ENCODE measurements at regions not wholly inside any gene's neighbourhood (a gene's known extent, or its start where the extent isn't known, plus 50 kb on each side); places are given as distances from the start of the nearest gene placed in this dataset.

DNA sequence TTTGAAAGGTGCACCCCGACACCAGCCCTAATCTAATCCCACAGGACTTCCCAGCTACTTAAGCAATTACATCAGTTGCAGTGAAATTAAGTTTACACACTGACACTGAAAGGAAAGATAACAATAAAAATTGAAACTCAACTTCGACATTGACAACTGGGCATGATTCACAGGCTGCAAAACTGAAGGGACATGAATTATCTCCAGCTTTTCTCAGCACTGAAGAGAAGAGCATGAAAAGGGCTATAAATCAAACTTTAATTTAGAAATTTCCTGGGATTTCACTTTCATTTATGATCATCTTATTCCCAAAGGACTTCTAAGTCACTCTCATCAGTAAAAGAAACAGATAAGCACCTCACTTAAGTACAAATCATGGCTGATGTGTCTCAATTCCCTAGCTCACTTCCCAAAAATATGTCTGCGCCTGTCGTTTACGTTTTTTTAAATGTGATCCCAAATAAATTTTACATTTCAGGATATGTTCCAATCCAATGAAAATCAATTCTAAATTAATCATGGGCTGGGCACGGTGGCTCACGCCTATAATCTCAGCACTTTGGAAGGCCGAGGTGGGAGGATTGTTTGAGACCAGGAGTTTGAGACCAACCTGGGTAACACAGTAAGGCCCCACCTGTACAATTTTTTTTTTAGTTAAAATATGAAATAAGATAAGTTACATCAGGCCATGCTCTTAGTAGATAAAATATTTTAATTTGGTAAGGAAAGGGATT lies 134.4 kb upstream of the TBL1X start:
- H3K4me3 ChIP-seq (ENCODE audit: low read depth, low read length, poor library complexity, severe bottlenecking) = no peak overlapping the region
- H3K9me3 ChIP-seq (ENCODE audit: low read length) = no peaks in the 10 kb centered on the region
- H2AFZ ChIP-seq (ENCODE audit: low read length) = no peak overlapping the region
- H3K9ac ChIP-seq (ENCODE audit: low read length) = no peak overlapping the region
- H3K4me1 ChIP-seq (ENCODE audit: insufficient read depth, low read length, severe bottlenecking) = no peaks in the 10 kb centered on the region
- no peak overlapping the region for H3K27ac ChIP-seq (ENCODE audit: low read depth, low read length, poor library complexity, severe bottlenecking)
- no peak overlapping the region for H3K4me2 ChIP-seq (ENCODE audit: low read length)
- no peaks in the 10 kb centered on the region for H3K36me3 ChIP-seq (ENCODE audit: insufficient read depth, low read length)
- H3F3A ChIP-seq (ENCODE audit: insufficient read depth, low read length) = no peaks in the 10 kb centered on the region
- H3K9me2 ChIP-seq (ENCODE audit: low read depth, low read length) = no peaks in the 10 kb centered on the region
- no peaks in the 10 kb centered on the region for H3K79me2 ChIP-seq (ENCODE audit: insufficient read depth, low read length)
- TF ChIP-seq CTCF (IDR thresholded peaks at IDR 0.05; ENCODE audit: low read length) (no peak), EZH2 (IDR thresholded peaks at IDR 0.05; ENCODE audit: borderline replicate concordance, low read length) (no peak)
- no peaks in the 10 kb centered on the region for H3K27me3 ChIP-seq (ENCODE audit: insufficient read depth, low read length)
- H4K20me1 ChIP-seq (ENCODE audit: insufficient read depth, low read length) = no peaks in the 10 kb centered on the region

- Histone ChIP-seq H3F3A (ENCODE audit: insufficient read depth, low read length) (no peaks in the 10 kb centered on the region), H3K4me1 (ENCODE audit: insufficient read depth, low read length, severe bottlenecking) (peaks cover 11% of the 10 kb centered on the region), H4K20me1 (ENCODE audit: insufficient read depth, low read length) (no peaks in the 10 kb centered on the region), H3K9me2 (ENCODE audit: low read depth, low read length) (no peaks in the 10 kb centered on the region), H3K9me3 (ENCODE audit: low read length) (no peaks in the 10 kb centered on the region), H3K27me3 (ENCODE audit: insufficient read depth, low read length) (no peaks in the 10 kb centered on the region), H2AFZ (ENCODE audit: low read length) (no peak overlapping the region), H3K9ac (ENCODE audit: low read length) (no peak overlapping the region), H3K4me3 (ENCODE audit: low read depth, low read length, poor library complexity, severe bottlenecking) (no peak overlapping the region), H3K4me2 (ENCODE audit: low read length) (no peak overlapping the region), H3K79me2 (ENCODE audit: insufficient read depth, low read length) (no peaks in the 10 kb centered on the region), H3K36me3 (ENCODE audit: insufficient read depth, low read length) (no peaks in the 10 kb centered on the region), H3K27ac (ENCODE audit: low read depth, low read length, poor library complexity, severe bottlenecking) (no peak overlapping the region)
- TF ChIP-seq EZH2 (IDR thresholded peaks at IDR 0.05; ENCODE audit: borderline replicate concordance, low read length) (no peak), CTCF (IDR thresholded peaks at IDR 0.05; ENCODE audit: low read length) (no peak)
Observed at GRCh38 chrX:9333873-9334560, 130.8 kb upstream of the TBL1X start.

- H2AFZ ChIP-seq (ENCODE audit: low read length) = no peak overlapping the region
- no peaks in the 10 kb centered on the region for H4K20me1 ChIP-seq (ENCODE audit: insufficient read depth, low read length)
- H3F3A ChIP-seq (ENCODE audit: insufficient read depth, low read length) = no peaks in the 10 kb centered on the region
- H3K27me3 ChIP-seq (ENCODE audit: insufficient read depth, low read length) = no peaks in the 10 kb centered on the region
- H3K9me3 ChIP-seq (ENCODE audit: low read length) = no peaks in the 10 kb centered on the region
- no peak overlapping the region for H3K9ac ChIP-seq (ENCODE audit: low read length)
- no peak overlapping the region for H3K4me2 ChIP-seq (ENCODE audit: low read length)
- H3K9me2 ChIP-seq (ENCODE audit: low read depth, low read length) = no peaks in the 10 kb centered on the region
- H3K4me1 ChIP-seq (ENCODE audit: insufficient read depth, low read length, severe bottlenecking) = peaks cover 21% of the 10 kb centered on the region
- H3K79me2 ChIP-seq (ENCODE audit: insufficient read depth, low read length) = no peaks in the 10 kb centered on the region
- no peak overlapping the region for H3K27ac ChIP-seq (ENCODE audit: low read depth, low read length, poor library complexity, severe bottlenecking)
- no peak for TF ChIP-seq CTCF (IDR thresholded peaks at IDR 0.05; ENCODE audit: low read length)
- no peak overlapping the region for H3K4me3 ChIP-seq (ENCODE audit: low read depth, low read length, poor library complexity, severe bottlenecking)
- H3K36me3 ChIP-seq (ENCODE audit: insufficient read depth, low read length) = no peaks in the 10 kb centered on the region
Observed at GRCh38 chrX:9335251-9335650, 129.6 kb upstream of the TBL1X start.

Data from OCI-LY1 (cell line).